T-helper 17 cell (primary cell): ENCODE measurements at regions not wholly inside any gene's neighbourhood (a gene's known extent, or its start where the extent isn't known, plus 50 kb on each side); places are given as distances from the start of the nearest gene placed in this dataset.
"Not testable (repeated sequence)": the region's sequence is repeated elsewhere in the genome, so short reads cannot be mapped to it uniquely, and the experiment has no call there.

Source experiments
- ATAC-seq: fragments of 150-1000 bp; cut with Tn5 transposase; 2 replicates; pipeline ENCODE4 v1.10.0; 2021; ENCODE audit warnings: mild to moderate bottlenecking, moderate library complexity
- DNase-seq, 3 donors: peaks; one replicate each; pipeline versions ENCODE4 v3.0.0 to v3.0.0-alpha.2; 2020 to 2021
- H3K9me3 ChIP-seq: one replicate; pipeline ENCODE4 v1.7.0; 2013; ENCODE audit warnings: low read length, mild to moderate bottlenecking; ENCODE audit not compliant: control insufficient read depth, poor library complexity, severe bottlenecking
- H3K27ac Mint-ChIP-seq: one replicate; pipeline ENCODE4 v1.8.0; 2022; ENCODE audit warnings: mild to moderate bottlenecking, moderate library complexity, mixed read lengths
- H3K27me3 Mint-ChIP-seq: one replicate; pipeline ENCODE4 v1.8.0; 2022; ENCODE audit warnings: mixed read lengths
- H3K36me3 Mint-ChIP-seq: one replicate; pipeline ENCODE4 v1.8.0; 2022; ENCODE audit warnings: low read depth, mixed read lengths
- H3K4me1 Mint-ChIP-seq: one replicate; pipeline ENCODE4 v1.8.0; 2022; ENCODE audit warnings: mild to moderate bottlenecking, mixed read lengths
- H3K4me3 Mint-ChIP-seq: one replicate; pipeline ENCODE4 v1.8.0; 2022; ENCODE audit warnings: mild to moderate bottlenecking, moderate library complexity, mixed read lengths

GRCh38 chr14:105591792-105592341 lies 65.5 kb downstream of the TMEM121 start:
- DNase-seq, H3K27me3 Mint-ChIP-seq, H3K27ac Mint-ChIP-seq, H3K4me3 Mint-ChIP-seq, H3K4me1 Mint-ChIP-seq, ATAC-seq, H3K9me3 ChIP-seq, H3K36me3 Mint-ChIP-seq: not testable (repeated sequence)

DNA sequence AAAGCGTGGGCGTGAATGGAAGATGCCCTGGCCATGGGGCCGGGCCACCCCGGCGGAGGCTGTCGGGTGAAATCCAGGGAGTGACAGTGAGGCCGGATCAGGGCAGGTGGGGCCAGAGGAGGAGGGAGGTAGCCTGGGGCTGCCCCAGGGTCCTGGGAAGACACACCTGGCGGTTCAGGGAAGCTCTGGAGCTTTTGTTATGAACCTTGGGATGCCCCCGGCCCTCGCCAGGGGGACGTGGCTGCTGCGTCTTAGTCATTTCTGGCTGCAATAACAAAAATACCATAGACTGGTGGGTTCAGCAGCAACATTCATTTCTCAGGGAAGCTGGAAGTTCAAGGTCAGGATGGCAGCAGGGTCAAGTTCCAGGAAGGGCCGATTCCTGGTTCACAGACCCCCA lies 66.3 kb downstream of the TMEM121 start:
- H3K4me1 Mint-ChIP-seq, H3K4me3 Mint-ChIP-seq, H3K27ac Mint-ChIP-seq, ATAC-seq, DNase-seq, H3K9me3 ChIP-seq, H3K27me3 Mint-ChIP-seq, H3K36me3 Mint-ChIP-seq: not testable (repeated sequence)

DNA sequence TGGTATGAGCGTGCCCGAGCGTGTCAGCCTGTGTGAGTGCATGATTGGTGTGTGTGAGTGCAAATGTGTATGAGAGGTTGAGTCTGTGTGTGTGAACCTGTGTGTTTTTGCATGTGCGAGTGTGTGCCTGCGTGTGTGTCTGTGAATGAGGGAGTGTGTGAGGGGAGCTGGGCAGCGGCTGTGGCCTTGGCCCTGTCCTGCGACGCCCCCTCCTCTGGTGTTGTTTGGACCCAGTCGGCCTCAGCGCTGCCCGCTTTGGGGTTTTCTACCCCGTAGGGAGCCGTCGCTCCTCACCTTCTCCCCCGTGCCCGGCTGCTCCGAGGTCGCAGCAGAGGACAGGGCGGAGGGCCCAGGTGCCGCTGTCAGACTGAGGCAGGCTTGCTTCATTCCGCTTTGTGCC lies 69.0 kb downstream of the TMEM121 start:
- not testable (repeated sequence) for H3K4me1 Mint-ChIP-seq, H3K9me3 ChIP-seq, H3K27ac Mint-ChIP-seq, H3K27me3 Mint-ChIP-seq, H3K36me3 Mint-ChIP-seq, H3K4me3 Mint-ChIP-seq, ATAC-seq, DNase-seq

- not testable (repeated sequence) for H3K27ac Mint-ChIP-seq, H3K27me3 Mint-ChIP-seq, ATAC-seq, H3K36me3 Mint-ChIP-seq, H3K9me3 ChIP-seq, H3K4me3 Mint-ChIP-seq, H3K4me1 Mint-ChIP-seq, DNase-seq
Measured at GRCh38 chr14:105596374-105596773, 70.0 kb downstream of the TMEM121 start.

GRCh38 chr14:105598040-105598763 lies 71.8 kb downstream of the TMEM121 start:
- not testable (repeated sequence) for H3K9me3 ChIP-seq, H3K4me3 Mint-ChIP-seq, ATAC-seq, H3K27me3 Mint-ChIP-seq, H3K4me1 Mint-ChIP-seq, H3K27ac Mint-ChIP-seq, H3K36me3 Mint-ChIP-seq, DNase-seq

DNA sequence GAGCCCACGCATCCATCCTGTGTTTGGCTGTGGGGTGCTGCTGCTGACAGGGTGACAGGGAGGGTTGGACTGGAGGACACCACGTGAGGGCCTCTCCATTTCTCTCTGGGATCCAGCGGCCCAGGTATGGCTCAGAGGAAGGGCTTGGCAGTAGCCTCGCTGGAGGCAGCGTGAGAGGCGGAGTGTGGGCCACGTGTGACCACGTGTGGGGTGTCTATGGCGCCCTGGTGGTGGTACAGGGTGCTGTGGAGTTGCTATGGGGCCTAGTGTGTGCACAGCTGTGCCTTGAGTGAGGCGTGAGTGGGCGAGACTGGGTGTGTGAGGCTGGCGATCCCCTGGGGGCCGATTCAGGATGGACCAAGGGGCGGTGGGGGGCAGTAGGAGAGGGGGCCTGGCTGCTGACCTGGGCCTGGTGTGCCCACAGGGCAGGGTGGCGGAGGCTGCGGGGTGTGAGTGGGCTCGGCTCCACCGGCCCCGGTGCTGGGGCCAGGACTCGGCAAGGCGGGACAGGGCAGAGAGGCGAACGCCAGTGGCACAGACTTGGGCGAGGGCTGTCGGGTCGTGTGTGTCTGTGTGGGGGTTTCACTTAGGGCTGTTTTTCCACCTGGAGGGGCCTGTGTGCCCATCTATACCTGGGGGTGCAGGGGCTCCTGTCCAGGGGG lies 72.7 kb downstream of the TMEM121 start:
- ATAC-seq, H3K36me3 Mint-ChIP-seq: not testable (repeated sequence)

DNA sequence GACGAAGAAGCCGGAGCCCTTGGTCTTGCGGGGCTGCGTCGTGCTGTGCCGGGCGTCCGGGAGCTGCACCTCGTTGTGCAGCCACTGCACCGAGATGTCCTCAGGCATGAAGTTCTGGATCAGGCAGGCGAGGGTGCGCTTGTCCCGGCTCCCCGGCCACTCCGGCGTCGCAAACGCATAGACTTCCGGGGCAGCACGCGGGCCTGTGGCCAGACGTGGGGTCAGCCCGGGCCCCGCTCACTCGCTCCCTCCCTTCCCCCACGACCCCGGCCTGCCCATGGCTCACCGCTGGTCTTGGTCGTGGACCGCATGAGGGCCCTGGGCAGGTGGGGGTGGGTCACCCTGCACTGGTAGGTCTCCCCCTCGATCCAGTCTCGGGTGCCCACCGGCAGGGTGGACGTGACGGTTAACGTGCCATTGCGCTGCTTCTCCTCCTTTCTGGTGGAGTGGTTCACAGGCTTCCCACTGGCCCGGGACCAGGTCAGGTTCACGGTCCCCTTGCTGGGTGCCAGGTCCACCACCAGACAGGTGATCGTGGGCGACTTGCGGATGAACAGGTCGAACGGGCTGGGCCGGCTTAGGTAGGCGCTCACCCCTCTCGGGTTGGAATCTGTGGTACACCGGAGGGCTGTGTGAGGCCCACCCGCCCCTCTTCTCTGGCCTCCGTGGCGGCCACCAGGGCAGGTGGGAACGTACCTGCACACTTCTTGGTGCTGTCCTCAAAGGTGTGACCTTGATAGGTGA lies 74.0 kb downstream of the TMEM121 start:
- not testable (repeated sequence) for DNase-seq, H3K4me1 Mint-ChIP-seq, H3K4me3 Mint-ChIP-seq, H3K36me3 Mint-ChIP-seq, H3K9me3 ChIP-seq, ATAC-seq, H3K27me3 Mint-ChIP-seq, H3K27ac Mint-ChIP-seq

More for the DNA sequence above, 72.7 kb downstream of the TMEM121 start:
- H3K4me1 Mint-ChIP-seq, DNase-seq, H3K27me3 Mint-ChIP-seq, H3K27ac Mint-ChIP-seq, H3K9me3 ChIP-seq, H3K4me3 Mint-ChIP-seq: not testable (repeated sequence)

DNA sequence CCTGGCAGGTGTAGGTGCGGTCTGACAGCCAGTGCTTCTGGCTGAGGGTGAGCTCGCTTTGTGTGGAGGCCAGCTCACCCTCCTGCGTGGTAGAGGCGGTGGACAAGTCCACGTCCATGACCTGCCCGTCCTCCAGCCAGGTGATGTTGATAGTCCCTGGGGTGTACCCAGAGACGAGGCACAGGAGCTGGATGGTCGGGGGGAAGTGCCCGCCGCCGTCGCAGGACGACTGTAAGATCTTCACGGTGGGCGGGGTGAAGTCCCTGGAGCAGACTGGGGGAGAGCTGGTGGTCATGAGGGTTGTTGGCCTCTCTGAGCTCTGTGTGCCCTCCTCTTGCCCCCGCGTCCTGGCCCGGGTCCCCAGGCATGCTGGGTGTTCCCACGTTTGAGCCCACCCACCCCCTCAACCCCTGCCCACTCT lies 74.6 kb downstream of the TMEM121 start:
- Mint-ChIP-seq H3K4me1 (peaks cover 4% of the 10 kb centered on the region), H3K27ac (no peak overlapping the region), H3K36me3 (no peaks in the 10 kb centered on the region), H3K27me3 (peaks cover 4% of the 10 kb centered on the region), H3K4me3 (no peak overlapping the region)
- ATAC-seq (no peak), DNase-seq (no peak)
- no peaks in the 10 kb centered on the region for H3K9me3 ChIP-seq

DNA sequence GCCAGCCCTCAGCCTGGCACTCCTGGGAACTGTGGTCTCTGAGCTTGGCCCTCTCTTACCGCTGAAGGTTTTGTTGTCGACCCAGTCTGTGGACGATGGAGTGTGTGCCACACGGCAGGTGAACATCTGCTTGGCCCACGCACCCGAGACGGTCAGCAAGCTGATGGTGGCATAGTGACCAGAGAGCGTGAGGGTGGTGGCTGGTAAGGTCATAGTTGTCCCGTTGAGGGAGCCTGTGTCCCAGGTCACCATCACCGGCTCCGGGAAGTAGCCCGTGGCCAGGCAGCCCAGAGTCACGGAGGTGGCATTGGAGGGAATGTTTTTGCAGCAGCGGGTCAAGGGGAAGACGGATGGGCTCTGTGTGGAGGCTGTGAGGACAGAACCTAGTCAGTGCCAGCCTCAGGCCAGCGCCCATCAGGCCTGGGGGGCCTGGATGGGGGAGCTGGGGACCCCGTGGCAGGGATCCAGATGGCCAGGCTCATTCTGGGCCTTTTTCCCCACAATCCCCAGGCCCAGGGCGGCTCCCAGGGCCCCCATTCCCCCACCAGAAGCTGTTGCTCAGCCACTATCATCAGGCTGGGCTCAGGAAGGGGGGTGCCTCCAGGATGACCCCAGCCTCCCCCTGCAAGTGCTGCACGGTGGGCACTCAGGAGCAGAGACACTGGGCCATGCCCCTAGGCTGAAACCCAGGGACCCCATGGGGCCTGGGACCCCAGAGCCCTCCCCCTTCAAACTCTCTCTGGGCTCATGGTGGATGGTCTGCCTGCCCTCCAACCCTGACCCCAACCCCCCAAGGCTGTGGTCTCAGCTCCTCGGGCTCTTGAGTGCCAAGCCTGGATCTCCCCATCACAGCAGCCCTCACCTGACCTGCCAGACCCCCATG lies 75.2 kb downstream of the TMEM121 start:
- H3K27ac Mint-ChIP-seq, result no peak overlapping the region
- no peaks in the 10 kb centered on the region for H3K36me3 Mint-ChIP-seq
- H3K27me3 Mint-ChIP-seq, result peaks cover under 1% of the 10 kb centered on the region
- no peaks in the 10 kb centered on the region for H3K9me3 ChIP-seq
- DNase-seq (no peak), ATAC-seq (no peak)
- H3K4me3 Mint-ChIP-seq, result no peak overlapping the region
- H3K4me1 Mint-ChIP-seq, result peaks cover 2% of the 10 kb centered on the region

DNA sequence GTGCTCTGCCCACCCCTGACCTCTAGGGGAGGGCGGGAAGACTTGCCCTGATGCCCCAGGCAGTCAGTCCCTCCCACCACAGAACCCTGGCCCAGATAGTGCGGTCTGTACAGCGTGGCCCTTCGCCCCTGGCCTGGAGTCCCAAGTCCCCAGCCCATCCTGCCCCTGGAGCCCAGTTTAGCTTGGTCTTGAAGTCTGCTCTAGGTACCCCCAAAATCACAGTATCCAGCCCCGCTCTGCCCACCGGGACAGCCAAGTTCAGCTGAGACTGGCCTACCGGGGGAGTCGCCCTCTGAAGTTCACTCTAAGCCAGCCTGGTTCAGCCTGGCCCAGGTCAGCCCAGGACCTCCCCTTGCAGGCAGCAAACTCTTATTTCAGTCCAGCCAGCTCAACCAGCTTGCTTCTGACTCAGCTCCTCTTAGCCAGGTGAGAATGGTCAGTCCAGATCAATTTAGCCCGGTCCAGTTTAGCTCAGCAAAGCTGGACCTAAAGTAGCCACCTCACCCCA lies 75.9 kb downstream of the TMEM121 start:
- Mint-ChIP-seq H3K4me1 (peaks cover 2% of the 10 kb centered on the region), H3K27ac (no peak overlapping the region), H3K36me3 (no peaks in the 10 kb centered on the region), H3K4me3 (no peak overlapping the region), H3K27me3 (no peaks in the 10 kb centered on the region)
- no peaks in the 10 kb centered on the region for H3K9me3 ChIP-seq
- ATAC-seq (no peak), DNase-seq (no peak)

GRCh38 chr14:105602799-105603793 lies 76.7 kb downstream of the TMEM121 start:
- no peaks in the 10 kb centered on the region for H3K36me3 Mint-ChIP-seq
- peaks cover under 1% of the 10 kb centered on the region for H3K27me3 Mint-ChIP-seq
- H3K4me3 Mint-ChIP-seq, result no peak overlapping the region
- H3K9me3 ChIP-seq, result no peaks in the 10 kb centered on the region
- no peak overlapping the region for H3K27ac Mint-ChIP-seq
- no peak for DNase-seq
- ATAC-seq, result no peak
- H3K4me1 Mint-ChIP-seq, result peaks cover 2% of the 10 kb centered on the region
